SK-N-SH (cell line): ENCODE measurements at regions not wholly inside any gene's neighbourhood (a gene's known extent, or its start where the extent isn't known, plus 50 kb on each side); places are given as distances from the start of the nearest gene placed in this dataset.

Source experiments
- CTCF ChIP-seq: fragments of 200-600 bp; sonication (generic); IDR thresholded peaks from 2 replicates; pipeline ENCODE4 v1.6.1; 2017; ENCODE audit warnings: antibody characterized with exemption, mild to moderate bottlenecking, moderate library complexity
- EP300 ChIP-seq, 2 experiments: IDR thresholded peaks; 2 replicates each; pipeline versions ENCODE4 v1.4.0 to v1.6.1; 2012; ENCODE audit warnings: borderline replicate concordance in 1 of 2, low read depth in 1 of 2, low read length in 1 of 2
- FOSL2 ChIP-seq: IDR thresholded peaks from 2 replicates; pipeline ENCODE4 v1.4.0; 2012; ENCODE audit warnings: low read depth, mild to moderate bottlenecking, moderate library complexity, borderline replicate concordance
- FOXJ3 ChIP-seq: sonication (generic); formaldehyde crosslinking; IDR thresholded peaks from 2 replicates; pipeline ENCODE4 v1.5.1; 2020; ENCODE audit warnings: mild to moderate bottlenecking, missing genetic modification reagents
- GABPA ChIP-seq: IDR thresholded peaks from 2 replicates; pipeline ENCODE4 v1.4.0; 2012; ENCODE audit warnings: low read depth, mild to moderate bottlenecking
- PBX3 ChIP-seq: IDR thresholded peaks from 2 replicates; pipeline ENCODE4; 2012
- RAD21 ChIP-seq: IDR thresholded peaks from 2 replicates; pipeline ENCODE4 v1.6.1; 2012; ENCODE audit warnings: mild to moderate bottlenecking, low read length
- REST ChIP-seq: IDR thresholded peaks from 2 replicates; pipeline ENCODE4 v1.6.1; 2012; ENCODE audit warnings: mild to moderate bottlenecking, low read depth, low read length, moderate library complexity
- TCF12 ChIP-seq: IDR thresholded peaks from 2 replicates; pipeline ENCODE4 v1.4.0; 2012
- USF1 ChIP-seq: IDR thresholded peaks from 2 replicates; pipeline ENCODE4 v1.4.0; 2012; ENCODE audit warnings: low read depth, borderline replicate concordance
- USF2 ChIP-seq: fragments of 150-350 bp; IDR thresholded peaks from 2 replicates; pipeline ENCODE4 v1.6.1; 2017; ENCODE audit warnings: antibody characterized with exemption, low read length, low read depth, borderline replicate concordance

- no peak for TF ChIP-seq CTCF
- no peak for TF ChIP-seq USF2
- TF ChIP-seq FOSL2: no peak
- no peak for TF ChIP-seq RAD21
- no peak for TF ChIP-seq EP300 (IDR thresholded peaks at IDR 0.05; ENCODE audit: borderline replicate concordance in 1 of 2, low read depth in 1 of 2, low read length in 1 of 2)
- TF ChIP-seq PBX3: no peak
- no peak for TF ChIP-seq USF1
- TF ChIP-seq TCF12: no peak
- TF ChIP-seq GABPA: no peak
- TF ChIP-seq REST: no peak
- no peak for TF ChIP-seq FOXJ3 (CRISPR knock-in tag)
Observed at GRCh38 chr4:34176609-34177008, 2067.7 kb downstream of the ARAP2 start.
